ENCODE measurements at regions not wholly inside any gene's neighbourhood (a gene's known extent, or its start where the extent isn't known, plus 50 kb on each side); places are given as distances from the start of the nearest gene placed in this dataset.

DNA sequence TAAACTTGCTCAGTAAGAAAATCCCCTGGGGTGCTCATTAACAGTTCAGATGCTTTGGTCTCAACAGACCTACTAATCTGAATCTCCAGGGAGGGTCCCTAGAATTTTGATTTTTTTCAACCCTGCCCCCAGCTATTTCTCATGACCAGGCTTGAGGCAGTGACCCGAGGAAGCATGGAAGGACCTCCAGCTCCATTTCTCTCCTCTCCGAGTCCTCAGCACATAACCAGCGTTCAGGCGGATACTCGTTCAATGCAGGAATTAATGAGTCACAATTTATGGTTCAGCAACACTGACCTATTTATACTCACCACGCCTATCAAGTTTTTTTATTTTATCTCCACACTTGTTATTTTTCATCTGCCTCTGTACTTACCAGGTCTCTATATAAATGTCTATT lies 369.2 kb upstream of the CDH4 start:
- DNase-seq: no peak

DNA sequence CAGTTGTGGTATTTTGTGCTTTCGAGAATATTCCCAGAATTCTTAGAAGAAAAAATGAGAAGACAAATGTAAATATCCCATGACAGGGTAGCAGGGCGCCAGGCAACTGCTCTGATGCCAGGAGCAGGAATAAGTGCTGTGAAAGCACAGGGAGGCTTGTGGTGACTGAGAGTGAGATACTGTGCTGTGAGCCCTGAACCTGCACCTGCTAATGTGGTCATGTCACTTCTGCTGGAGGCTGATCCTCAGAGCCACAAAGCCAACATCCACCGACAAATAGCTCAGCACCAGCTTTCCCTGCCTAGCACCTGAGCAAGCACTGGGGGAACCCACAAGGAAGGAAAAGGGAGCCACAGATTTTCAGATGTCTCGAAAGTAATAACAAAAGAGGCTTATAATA lies 368.6 kb upstream of the CDH4 start:
- no peak for DNase-seq

GRCh38 chr20:60884277-60884676 lies 367.8 kb upstream of the CDH4 start:
- no peak for DNase-seq

DNA sequence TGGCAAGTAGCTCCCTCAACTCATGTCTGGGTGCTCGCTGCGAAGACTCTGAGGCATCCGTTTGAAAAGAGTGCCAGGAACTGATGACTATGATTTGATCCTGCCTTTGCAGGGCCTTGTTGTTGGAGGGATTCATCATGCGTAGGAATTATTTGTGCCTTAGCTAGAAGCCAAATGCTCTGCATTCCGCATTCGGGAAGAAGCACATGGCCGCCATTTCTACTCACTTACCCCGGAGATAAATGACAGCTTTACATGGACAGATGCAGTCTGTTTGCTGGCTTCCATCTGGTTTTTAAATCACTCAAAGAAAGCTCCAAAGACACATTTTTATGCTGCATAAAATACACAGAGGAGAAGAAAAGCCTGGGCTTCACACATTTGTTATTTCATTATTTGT lies 363.3 kb upstream of the CDH4 start:
- no peak for DNase-seq

DNA sequence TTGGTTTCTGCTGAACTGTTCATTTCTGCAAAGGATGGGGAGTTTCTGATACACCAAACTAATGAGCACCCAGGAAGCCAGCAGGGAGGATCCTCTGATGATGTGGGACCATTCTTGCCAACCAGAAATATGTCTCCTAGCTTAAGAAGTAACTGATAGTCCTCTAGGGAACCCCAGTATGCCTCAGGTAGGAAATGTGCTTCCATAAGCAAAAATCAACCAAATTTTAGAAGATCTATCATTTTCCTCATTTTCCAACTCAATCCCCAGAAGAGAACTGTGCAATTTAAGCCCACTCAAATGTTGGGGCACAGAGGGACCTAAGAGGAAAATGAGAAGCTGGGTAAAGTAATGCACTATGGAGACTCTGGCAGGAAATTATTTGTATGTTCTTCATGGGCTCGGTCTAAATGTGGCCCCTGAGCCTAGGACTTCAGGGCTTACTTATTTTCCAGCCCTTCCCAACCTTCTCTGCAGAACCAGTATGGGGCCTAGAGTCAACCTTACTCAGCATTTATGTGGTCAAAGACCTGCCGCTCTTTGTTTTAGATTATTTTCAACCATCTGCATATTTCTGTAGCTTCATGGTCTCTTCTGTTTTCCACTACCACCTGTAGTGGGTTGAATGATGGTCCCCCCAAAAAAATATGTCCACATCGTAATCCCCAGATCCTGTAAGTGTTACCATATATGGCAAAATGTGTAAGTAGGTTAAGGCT lies 359.8 kb upstream of the CDH4 start:
- DNase-seq: no peak

- no peak for DNase-seq
These were observed 358.0 kb upstream of the CDH4 start for GRCh38 chr20:60894091-60894490.

DNA sequence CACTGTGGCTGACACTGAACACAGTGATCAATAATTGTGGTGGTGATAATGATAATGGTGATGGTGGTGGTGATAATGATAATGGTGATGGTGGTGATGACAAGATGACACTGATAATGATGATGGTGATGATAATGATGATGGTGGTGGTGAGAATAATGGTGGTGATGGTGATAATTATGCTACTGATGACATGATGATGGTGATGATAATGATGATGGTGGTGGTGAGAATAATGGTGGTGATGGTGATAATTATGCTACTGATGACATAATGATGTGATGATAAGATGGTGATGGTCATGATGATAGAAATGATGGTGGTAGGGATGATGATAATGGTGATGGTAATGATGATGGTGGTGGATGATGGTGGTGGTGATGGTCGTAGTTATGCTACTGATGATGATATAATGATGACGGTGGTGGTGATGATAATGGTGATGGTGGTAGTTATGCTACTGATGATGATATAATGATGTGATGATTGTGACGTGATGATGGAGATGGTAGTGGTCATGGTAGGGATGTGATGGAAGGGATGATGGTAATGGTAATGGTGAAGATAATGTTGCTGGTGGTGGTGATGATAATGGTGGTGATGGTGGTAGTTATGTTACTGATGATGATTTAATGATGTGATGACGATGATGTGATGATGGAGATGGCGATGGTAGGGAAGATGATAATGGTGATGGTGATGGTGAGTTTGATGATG lies 356.5 kb upstream of the CDH4 start:
- no peak for DNase-seq

DNA sequence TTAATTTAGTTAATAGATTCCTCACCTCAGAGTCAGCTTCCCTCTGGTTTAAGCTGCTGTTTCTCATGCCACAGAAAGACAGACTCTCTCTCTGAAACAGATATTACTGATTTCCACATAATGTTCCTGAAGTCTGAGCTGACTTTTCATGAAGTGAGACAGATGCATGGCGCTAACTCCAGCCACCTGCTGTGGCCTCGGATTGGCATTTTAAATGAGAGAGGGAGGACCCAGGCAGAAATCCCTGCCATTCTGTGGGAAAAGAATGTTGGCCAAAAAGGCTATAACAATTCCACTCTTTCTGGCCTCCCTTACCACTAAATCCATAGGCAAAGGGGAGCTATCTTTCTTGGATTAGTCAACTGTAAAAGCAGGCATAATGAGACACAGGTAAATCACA lies 354.1 kb upstream of the CDH4 start:
- DNase-seq: no peak

DNA sequence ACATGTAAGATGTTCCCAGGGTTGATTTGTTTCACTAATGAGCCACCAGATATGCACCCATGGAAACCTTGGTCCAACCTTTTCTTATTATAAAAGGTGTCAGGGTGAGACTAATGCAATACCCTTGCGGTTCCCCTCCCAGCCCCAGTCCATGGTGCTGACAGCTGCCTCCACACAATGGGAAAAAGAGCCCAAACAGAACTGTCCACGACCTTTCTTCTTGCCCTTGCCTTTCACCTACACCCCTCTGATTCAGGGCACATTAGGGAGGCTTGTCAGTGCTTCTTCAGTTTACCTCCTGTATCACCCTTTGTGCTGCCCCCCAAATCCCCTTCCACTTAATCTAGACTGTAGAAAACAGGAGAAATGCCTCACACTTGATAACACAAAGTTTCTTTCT lies 352.7 kb upstream of the CDH4 start:
- no peak for DNase-seq

- no peak for DNase-seq
These were observed 351.4 kb upstream of the CDH4 start for GRCh38 chr20:60900618-60901017.

GRCh38 chr20:60901831-60902230 lies 350.2 kb upstream of the CDH4 start:
- no peak for DNase-seq

GRCh38 chr20:60903325-60903971 lies 348.6 kb upstream of the CDH4 start:
- DNase-seq: no peak

DNA sequence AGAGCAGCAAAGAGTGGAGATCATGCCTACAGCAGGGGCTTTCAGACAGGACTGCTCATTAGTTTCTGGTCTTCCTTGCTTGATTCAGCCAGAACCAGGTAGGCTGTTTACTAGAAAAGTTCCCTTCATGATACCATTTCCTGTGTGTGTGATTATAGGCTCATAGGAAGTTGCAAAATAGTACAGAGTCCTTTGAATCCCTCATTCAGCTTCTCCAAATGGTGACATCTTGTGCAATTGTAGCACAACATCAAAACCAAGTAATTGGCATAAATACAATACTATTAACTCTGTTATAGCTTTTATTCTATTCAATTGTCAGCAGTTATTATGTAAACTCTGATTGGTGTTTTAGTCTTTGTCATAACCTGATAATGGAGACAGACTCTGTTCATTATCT lies 347.3 kb upstream of the CDH4 start:
- no peak for DNase-seq

GRCh38 chr20:60905919-60906318 lies 346.1 kb upstream of the CDH4 start:
- DNase-seq: no peak

GRCh38 chr20:60906555-60906954 lies 345.5 kb upstream of the CDH4 start:
- no peak for DNase-seq

DNA sequence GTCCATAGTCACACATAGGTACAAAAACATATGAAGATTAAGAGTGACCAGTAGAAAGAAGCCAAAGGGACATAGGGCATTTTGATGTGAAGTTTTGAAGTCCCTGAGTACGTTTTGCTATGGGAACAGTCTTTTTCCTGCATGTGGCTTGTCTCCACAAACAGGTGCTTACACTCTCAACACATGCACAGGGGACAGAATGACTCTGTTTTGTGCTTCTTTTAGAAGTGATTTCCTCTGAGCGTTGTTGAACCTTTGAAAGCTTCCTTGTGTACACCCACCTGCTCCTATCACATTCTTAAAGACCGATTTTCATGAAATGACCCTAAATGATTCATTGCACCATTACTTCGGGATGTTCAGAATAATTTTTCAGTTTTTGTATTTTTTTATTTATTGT lies 338.8 kb upstream of the CDH4 start:
- no peak for DNase-seq

DNA sequence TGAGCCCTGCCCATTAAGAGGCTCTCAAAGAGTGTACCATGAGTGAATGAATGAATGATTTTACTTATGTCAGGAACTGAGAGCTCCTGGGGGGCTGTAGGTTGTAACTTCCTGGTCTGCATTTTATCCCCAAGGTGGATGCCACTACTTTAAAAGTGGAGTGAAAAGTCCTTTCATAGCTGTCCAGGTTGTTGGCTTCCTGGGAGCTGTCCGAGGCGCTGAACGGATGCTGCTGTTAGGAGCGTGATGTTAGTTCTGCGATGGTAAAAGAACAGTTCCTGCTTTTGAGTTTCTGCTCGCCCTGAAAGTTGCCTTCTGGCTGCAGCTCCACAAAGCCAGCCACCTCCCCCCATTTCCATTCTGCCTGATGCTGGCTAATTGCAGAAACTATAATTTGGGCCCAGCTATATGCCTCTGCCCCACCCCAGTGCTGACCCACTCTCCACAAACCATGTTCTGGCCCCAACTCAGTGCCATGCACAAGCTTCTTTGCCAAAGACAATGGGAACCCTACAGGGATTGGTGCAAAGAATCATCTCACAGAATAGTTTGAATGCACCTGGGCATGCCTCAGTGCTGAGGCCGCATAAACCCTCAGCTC lies 330.9 kb upstream of the CDH4 start:
- DNase-seq: no peak

DNA sequence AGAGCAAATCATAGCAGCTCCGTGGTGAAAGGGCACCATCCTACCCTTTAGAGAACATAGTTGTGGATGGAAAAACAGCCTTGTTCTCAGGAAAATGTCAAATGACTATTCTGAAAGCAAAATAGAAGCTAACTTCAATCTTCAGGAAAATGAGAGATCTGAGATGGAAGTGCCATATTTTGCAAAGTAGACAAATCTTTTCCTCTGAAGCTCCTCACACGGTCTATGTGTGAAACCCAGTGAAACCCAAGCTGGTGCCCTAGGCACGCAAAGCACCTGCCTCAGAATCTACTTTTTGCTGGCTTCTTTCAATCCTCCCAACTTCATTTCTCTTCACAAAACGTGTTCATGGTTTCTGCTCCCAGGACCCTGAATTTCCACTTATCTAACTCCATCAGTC lies 325.2 kb upstream of the CDH4 start:
- no peak for DNase-seq

DNA sequence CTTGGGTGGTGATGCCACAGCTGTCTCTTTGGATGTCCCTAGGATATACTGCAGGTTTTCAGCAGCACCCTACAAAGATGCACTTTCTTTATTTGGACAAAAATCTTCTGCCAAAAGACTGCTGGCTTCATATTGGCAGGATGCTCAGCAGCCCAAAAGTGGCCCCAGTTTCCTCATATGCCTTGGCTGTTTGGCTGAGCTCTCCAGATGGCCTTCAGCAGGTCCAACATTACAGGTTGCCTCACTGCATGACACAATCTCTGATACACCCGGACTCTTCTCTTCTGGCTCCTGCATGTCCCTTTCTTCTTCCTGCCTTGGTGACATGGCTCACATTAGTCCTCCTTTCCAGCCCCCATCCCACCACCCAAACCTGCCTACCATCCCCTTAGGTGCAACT lies 323.7 kb upstream of the CDH4 start:
- DNase-seq: no peak

DNA sequence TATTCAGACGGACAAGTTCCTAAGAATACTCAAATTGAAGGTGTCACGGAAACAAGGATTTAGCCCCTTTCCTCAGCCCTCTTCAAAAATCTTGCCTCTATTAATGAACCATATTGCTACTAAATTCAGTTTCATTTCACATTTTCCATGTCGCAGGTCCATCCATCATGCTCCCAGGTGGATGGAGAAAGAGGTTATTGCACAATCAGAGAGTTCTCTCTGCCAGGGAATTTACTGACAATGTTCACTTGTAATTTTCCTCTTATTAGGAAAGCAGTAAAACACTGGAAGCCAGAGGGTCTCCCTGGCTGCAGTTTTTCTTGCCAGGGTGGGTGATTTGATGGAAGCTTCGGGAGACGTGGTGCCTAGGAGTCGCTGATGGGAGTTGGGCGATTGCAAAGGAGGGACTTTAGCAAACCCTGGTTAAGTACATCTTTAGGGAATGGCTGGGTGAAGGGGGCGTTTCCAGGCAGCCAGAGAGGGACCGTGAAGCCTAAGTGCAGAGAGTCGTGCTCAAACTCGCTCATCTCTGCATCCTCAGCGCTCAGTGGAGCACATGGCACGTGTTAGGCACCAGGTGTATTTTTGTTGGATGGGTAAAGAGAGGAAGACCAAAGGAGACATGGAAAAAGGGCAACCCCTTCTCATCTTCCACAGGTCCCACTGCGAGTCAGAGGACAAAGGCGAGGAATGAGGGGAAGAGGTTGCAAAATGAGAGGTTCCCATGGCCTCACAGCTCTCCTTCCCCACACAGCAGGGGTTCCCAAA lies 321.9 kb upstream of the CDH4 start:
- no peak for DNase-seq

GRCh38 chr20:60931696-60932095 lies 320.4 kb upstream of the CDH4 start:
- no peak for DNase-seq

DNA sequence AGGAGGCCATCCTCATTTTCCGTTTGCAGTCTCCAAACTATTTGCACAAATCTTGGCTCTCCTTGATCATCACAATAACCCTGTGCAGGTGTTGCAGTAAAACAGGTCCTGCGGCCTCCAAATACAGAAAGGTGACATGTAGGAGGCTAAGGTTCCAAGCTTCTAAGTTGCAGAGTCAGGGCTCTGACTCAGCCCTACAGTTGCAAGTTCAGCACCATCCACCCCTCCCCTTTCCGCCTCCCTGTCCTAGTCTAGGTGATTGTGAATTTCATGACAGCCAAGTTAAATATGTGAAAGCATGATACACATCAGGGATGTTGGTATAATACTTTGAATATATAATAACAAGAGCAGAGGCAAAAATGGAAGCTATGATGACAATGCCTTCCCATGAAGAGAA lies 317.3 kb upstream of the CDH4 start:
- no peak for DNase-seq

GRCh38 chr20:60935971-60936370 lies 316.1 kb upstream of the CDH4 start:
- DNase-seq: no peak

Measured in CD4-positive, alpha-beta T cell treated with Interleukin-21 for 1 hour (primary cell).